Hematopoietic multipotent progenitor cell treated with erythropoietin and hydrocortisone succinate and interleukin-3 and kit ligand, for 6 days (in vitro differentiated cells): ENCODE measurements at regions not wholly inside any gene's neighbourhood (a gene's known extent, or its start where the extent isn't known, plus 50 kb on each side); places are given as distances from the start of the nearest gene placed in this dataset.
"Not testable (repeated sequence)": the region's sequence is repeated elsewhere in the genome, so short reads cannot be mapped to it uniquely, and the experiment has no call there.

ENCODE experiments used
- DNase-seq: peaks from one replicate; pipeline ENCODE4 v3.0.0-alpha.2; 2015

- DNase-seq = no peak
These were observed 138.3 kb downstream of the CCDC71L start for GRCh38 chr7:106522696-106523095.

- no peak for DNase-seq
These were observed 139.4 kb downstream of the CCDC71L start for GRCh38 chr7:106521541-106521940.

- DNase-seq = no peak
These were observed 139.9 kb downstream of the CCDC71L start for GRCh38 chr7:106520962-106521514.

- DNase-seq = no peak
These were observed 142.0 kb downstream of the CCDC71L start for GRCh38 chr7:106518967-106519366.

- DNase-seq = no peak
These were observed 142.7 kb downstream of the CCDC71L start for GRCh38 chr7:106518239-106518638.

- no peak for DNase-seq
These were observed 143.4 kb downstream of the CCDC71L start for GRCh38 chr7:106517508-106517907.

- DNase-seq = no peak
These were observed 145.6 kb downstream of the CCDC71L start for GRCh38 chr7:106515321-106515720.

- no peak for DNase-seq
These were observed 146.1 kb downstream of the CCDC71L start for GRCh38 chr7:106514881-106515280.

- DNase-seq = no peak
These were observed 148.7 kb downstream of the CCDC71L start for GRCh38 chr7:106512217-106512616.

GRCh38 chr7:106504645-106505044, 156.3 kb downstream of the CCDC71L start:
- DNase-seq = no peak

GRCh38 chr7:106504207-106504606, 156.8 kb downstream of the CCDC71L start:
- no peak for DNase-seq

GRCh38 chr7:106503626-106504025, 157.3 kb downstream of the CCDC71L start:
- DNase-seq = no peak

GRCh38 chr7:106501605-106502580, 159.1 kb downstream of the CCDC71L start:
- DNase-seq = peak; percentile 70

GRCh38 chr7:106499897-106500296, 161.1 kb downstream of the CCDC71L start:
- no peak for DNase-seq

GRCh38 chr7:106498005-106498404, 163.0 kb downstream of the CCDC71L start:
- not testable (repeated sequence) for DNase-seq

GRCh38 chr7:106493041-106493731, 167.8 kb downstream of the CCDC71L start:
- DNase-seq = no peak

GRCh38 chr7:106488465-106488864, 172.5 kb downstream of the CCDC71L start:
- DNase-seq = no peak

GRCh38 chr7:106487892-106488291, 173.1 kb downstream of the CCDC71L start:
- no peak for DNase-seq

- no peak for DNase-seq
These were observed 174.6 kb downstream of the CCDC71L start for GRCh38 chr7:106486331-106486730.

- DNase-seq = no peak
These were observed 175.0 kb downstream of the CCDC71L start for GRCh38 chr7:106485919-106486318.

GRCh38 chr7:106485031-106485551, 175.9 kb downstream of the CCDC71L start:
- no peak for DNase-seq

- peak; percentile 21 for DNase-seq
These were observed 176.4 kb downstream of the CCDC71L start for GRCh38 chr7:106484562-106484961.

- DNase-seq = peak; percentile 40
These were observed 178.9 kb downstream of the CCDC71L start for GRCh38 chr7:106482091-106482490.
